ENCODE measurements at regions not wholly inside any gene's neighbourhood (a gene's known extent, or its start where the extent isn't known, plus 50 kb on each side); places are given as distances from the start of the nearest gene placed in this dataset.

DNA sequence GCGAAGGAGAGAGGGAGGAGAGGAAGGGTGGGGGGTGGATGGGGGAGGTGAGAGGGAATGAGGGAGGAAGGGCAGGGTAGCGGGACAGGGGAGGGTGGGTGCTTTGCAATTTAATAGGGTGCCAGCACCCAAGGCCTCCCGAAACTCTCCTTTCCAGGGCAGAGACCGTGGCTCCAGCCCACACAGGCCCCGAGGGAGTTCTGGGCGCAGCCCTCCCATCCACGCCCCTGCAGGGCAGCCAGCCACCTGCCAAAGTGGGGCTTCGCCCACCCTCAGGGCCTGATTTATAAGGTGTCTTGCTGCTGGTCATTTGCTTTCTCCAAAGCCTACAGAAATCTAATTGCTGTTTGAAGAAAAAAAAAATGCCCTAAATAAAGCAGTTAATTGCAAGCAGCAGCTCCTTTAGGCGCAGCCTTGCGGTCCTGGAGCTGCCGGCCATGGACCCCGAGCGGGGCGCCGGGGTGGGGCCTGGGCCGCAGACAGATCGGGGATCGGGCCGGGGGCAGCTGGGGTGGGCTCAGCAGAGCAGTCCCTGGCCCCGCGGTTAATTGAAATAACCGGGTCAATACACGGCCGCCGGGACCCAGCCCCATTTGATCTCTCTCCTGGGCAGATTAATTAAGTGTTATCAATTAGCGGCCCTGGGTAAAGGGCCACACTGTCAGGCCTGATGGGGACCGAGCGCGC is 106.0 kb upstream of the NKX1-1 start:
- H3K4me3 ChIP-seq (replicated peaks; ENCODE audit: insufficient read depth, low read length), result no peak overlapping the region

DNA sequence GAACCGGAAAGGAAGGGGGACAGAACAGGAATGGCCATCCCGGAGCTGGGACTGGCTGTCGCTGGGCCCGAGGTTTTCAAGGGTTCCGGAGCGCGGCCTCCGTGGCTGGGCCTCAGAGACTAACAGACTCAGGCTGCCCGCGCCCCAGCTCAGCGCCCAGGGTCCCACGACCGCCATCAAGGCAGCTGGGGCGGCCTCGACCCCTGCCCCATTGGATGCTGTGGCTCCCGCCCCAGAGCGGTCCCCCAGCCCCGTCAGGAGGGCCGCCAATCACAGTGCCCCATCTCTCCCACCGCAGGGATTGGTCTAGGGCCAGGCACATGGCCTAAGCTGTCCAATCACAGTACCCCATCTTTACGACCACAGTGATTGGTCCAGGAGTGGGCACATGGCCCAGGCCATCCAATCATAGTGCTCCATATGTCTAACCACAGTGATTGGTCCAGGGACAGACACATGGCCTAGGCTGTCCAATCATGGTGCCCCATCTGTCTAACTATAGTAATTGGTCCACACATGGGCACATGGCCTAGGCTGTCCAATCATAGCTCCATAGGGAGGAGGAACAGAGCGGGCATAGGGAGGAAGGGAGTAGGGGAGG is 105.3 kb upstream of the NKX1-1 start:
- Histone ChIP-seq H3K27me3 (ENCODE audit: insufficient read depth, poor library complexity, severe bottlenecking) (peaks cover 19% of the 10 kb centered on the region), H3K4me3 (replicated peaks; ENCODE audit: insufficient read depth, low read length) (no peak overlapping the region), H3K27ac (replicated peaks) (no peak overlapping the region)
- no peak for TF ChIP-seq GABPA (IDR thresholded peaks at IDR 0.05; ENCODE audit: low read depth)
- TF ChIP-seq, protein P1, sequence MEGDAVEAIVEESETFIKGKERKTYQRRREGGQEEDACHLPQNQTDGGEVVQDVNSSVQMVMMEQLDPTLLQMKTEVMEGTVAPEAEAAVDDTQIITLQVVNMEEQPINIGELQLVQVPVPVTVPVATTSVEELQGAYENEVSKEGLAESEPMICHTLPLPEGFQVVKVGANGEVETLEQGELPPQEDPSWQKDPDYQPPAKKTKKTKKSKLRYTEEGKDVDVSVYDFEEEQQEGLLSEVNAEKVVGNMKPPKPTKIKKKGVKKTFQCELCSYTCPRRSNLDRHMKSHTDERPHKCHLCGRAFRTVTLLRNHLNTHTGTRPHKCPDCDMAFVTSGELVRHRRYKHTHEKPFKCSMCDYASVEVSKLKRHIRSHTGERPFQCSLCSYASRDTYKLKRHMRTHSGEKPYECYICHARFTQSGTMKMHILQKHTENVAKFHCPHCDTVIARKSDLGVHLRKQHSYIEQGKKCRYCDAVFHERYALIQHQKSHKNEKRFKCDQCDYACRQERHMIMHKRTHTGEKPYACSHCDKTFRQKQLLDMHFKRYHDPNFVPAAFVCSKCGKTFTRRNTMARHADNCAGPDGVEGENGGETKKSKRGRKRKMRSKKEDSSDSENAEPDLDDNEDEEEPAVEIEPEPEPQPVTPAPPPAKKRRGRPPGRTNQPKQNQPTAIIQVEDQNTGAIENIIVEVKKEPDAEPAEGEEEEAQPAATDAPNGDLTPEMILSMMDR (IDR thresholded peaks at IDR 0.05; ENCODE audit: insufficient read depth, low read length), result no peak
- TF ChIP-seq SPI1 (IDR thresholded peaks at IDR 0.05; ENCODE audit: borderline replicate concordance, low read depth), result no peak
- TF ChIP-seq, protein P2, sequence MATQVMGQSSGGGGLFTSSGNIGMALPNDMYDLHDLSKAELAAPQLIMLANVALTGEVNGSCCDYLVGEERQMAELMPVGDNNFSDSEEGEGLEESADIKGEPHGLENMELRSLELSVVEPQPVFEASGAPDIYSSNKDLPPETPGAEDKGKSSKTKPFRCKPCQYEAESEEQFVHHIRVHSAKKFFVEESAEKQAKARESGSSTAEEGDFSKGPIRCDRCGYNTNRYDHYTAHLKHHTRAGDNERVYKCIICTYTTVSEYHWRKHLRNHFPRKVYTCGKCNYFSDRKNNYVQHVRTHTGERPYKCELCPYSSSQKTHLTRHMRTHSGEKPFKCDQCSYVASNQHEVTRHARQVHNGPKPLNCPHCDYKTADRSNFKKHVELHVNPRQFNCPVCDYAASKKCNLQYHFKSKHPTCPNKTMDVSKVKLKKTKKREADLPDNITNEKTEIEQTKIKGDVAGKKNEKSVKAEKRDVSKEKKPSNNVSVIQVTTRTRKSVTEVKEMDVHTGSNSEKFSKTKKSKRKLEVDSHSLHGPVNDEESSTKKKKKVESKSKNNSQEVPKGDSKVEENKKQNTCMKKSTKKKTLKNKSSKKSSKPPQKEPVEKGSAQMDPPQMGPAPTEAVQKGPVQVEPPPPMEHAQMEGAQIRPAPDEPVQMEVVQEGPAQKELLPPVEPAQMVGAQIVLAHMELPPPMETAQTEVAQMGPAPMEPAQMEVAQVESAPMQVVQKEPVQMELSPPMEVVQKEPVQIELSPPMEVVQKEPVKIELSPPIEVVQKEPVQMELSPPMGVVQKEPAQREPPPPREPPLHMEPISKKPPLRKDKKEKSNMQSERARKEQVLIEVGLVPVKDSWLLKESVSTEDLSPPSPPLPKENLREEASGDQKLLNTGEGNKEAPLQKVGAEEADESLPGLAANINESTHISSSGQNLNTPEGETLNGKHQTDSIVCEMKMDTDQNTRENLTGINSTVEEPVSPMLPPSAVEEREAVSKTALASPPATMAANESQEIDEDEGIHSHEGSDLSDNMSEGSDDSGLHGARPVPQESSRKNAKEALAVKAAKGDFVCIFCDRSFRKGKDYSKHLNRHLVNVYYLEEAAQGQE (IDR thresholded peaks at IDR 0.05; ENCODE audit: insufficient replicate concordance, low read depth), result no peak
- TF ChIP-seq POLR2AphosphoS5 (IDR thresholded peaks at IDR 0.05; ENCODE audit: low read depth), result no peak
- peak in 1 of 2 experiments; percentile 5 for DNase-seq (ENCODE audit: low read depth in 1 of 2, low spot score in 1 of 2)

More for the DNA sequence above, 106.0 kb upstream of the NKX1-1 start:
- DNase-seq (ENCODE audit: low read depth in 1 of 2, low spot score in 1 of 2), result no peak
- Histone ChIP-seq H3K27me3 (ENCODE audit: insufficient read depth, poor library complexity, severe bottlenecking) (peaks cover 19% of the 10 kb centered on the region), H3K27ac (replicated peaks) (no peak overlapping the region)
- TF ChIP-seq, protein P2 (IDR thresholded peaks at IDR 0.05; ENCODE audit: insufficient replicate concordance, low read depth), result no peak
- TF ChIP-seq SPI1 (IDR thresholded peaks at IDR 0.05; ENCODE audit: borderline replicate concordance, low read depth), result no peak
- TF ChIP-seq GABPA (IDR thresholded peaks at IDR 0.05; ENCODE audit: low read depth), result no peak
- TF ChIP-seq, protein P1 (IDR thresholded peaks at IDR 0.05; ENCODE audit: insufficient read depth, low read length), result no peak
- no peak for TF ChIP-seq POLR2AphosphoS5 (IDR thresholded peaks at IDR 0.05; ENCODE audit: low read depth)

DNA sequence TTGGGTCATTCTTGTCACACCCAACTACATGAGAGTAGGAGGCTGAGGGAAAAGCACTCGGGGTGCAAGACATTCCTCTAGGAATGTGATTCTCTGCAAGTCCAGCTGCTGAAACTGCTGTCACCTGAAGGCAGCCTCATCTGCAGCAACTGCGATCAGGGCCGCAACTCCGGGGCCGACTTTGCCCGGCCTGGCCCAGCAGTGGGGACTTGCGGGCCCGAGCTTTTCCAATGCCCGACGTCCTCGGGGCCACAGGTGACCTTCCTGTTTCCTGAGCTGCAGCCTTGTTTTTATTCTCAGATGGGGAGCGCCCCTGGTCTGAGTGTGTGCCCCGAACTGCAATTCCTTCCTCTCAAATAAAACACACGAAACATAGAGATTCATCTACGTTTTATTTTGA is 104.7 kb upstream of the NKX1-1 start:
- DNase-seq (ENCODE audit: low read depth in 1 of 2, low spot score in 1 of 2), result no peak
- H3K4me3 ChIP-seq (replicated peaks; ENCODE audit: insufficient read depth, low read length), result no peak overlapping the region
- peaks cover 19% of the 10 kb centered on the region for H3K27me3 ChIP-seq (ENCODE audit: insufficient read depth, poor library complexity, severe bottlenecking)
- no peak overlapping the region for H3K27ac ChIP-seq (replicated peaks)
- TF ChIP-seq, protein P2 (IDR thresholded peaks at IDR 0.05; ENCODE audit: insufficient replicate concordance, low read depth), result no peak
- TF ChIP-seq GABPA (IDR thresholded peaks at IDR 0.05; ENCODE audit: low read depth), result no peak
